Stomach smooth muscle (tissue), 2 donors: ENCODE measurements at regions not wholly inside any gene's neighbourhood (a gene's known extent, or its start where the extent isn't known, plus 50 kb on each side); places are given as distances from the start of the nearest gene placed in this dataset.
"Not testable (repeated sequence)": the region's sequence is repeated elsewhere in the genome, so short reads cannot be mapped to it uniquely, and the experiment has no call there.

Experiments
- H3K27ac ChIP-seq: one replicate; pipeline ENCODE4 v1.7.0; 2013; ENCODE audit warnings: mild to moderate bottlenecking, low read length, inconsistent platforms
- H3K27me3 ChIP-seq, 2 donors: one replicate each; pipeline ENCODE4 v1.7.0; 2013; ENCODE audit warnings: low read length in 2 of 2; ENCODE audit not compliant: insufficient read depth in 2 of 2, control insufficient read depth in 1 of 2
- H3K36me3 ChIP-seq, 2 donors: one replicate each; pipeline ENCODE4 v1.7.0; 2013; ENCODE audit warnings: low read length in 2 of 2; ENCODE audit not compliant: control insufficient read depth in 2 of 2, insufficient read depth in 2 of 2
- H3K4me1 ChIP-seq: one replicate; pipeline ENCODE4 v1.7.0; 2013; ENCODE audit warnings: low read length; ENCODE audit not compliant: control insufficient read depth, insufficient read depth
- H3K4me3 ChIP-seq, 2 donors: one replicate each; pipeline ENCODE4 v1.7.0; 2013; ENCODE audit warnings: low read length in 2 of 2
- H3K9ac ChIP-seq, 2 donors: one replicate each; pipeline ENCODE4 v1.7.0; 2013; ENCODE audit warnings: low read length in 2 of 2, mild to moderate bottlenecking in 1 of 2
- H3K9me3 ChIP-seq, 2 donors: one replicate each; pipeline ENCODE4 v1.7.0; 2013; ENCODE audit warnings: low read length in 2 of 2; ENCODE audit not compliant: control insufficient read depth in 2 of 2
- donor health status: healthy.
- donor health status: Pancreatic carcinoma.

- no peak overlapping the region for H3K4me3 ChIP-seq
- no peak overlapping the region for H3K9ac ChIP-seq
Measured at GRCh38 chr16:9160551-9160911, 69.1 kb downstream of the HAPSTR1 start.

GRCh38 chr16:9165681-9166080 is 74.2 kb downstream of the HAPSTR1 start:
- peaks cover 0 to 3% of the 10 kb centered on the region in 2 donors for H3K9me3 ChIP-seq
- H3K27me3 ChIP-seq: no peaks in the 10 kb centered on the region
- no peak overlapping the region for H3K9ac ChIP-seq
- no peaks in the 10 kb centered on the region for H3K36me3 ChIP-seq
- H3K4me1 ChIP-seq: no peaks in the 10 kb centered on the region
- H3K27ac ChIP-seq: no peak overlapping the region
- no peak overlapping the region for H3K4me3 ChIP-seq

More at GRCh38 chr16:9160551-9160911, 69.1 kb downstream of the HAPSTR1 start:
- H3K9me3 ChIP-seq: no peaks in the 10 kb centered on the region
- H3K27ac ChIP-seq: no peak overlapping the region
- no peaks in the 10 kb centered on the region for H3K4me1 ChIP-seq
- no peaks in the 10 kb centered on the region for H3K27me3 ChIP-seq
- H3K36me3 ChIP-seq: no peaks in the 10 kb centered on the region

- not testable (repeated sequence) for H3K36me3 ChIP-seq, H3K27me3 ChIP-seq, H3K27ac ChIP-seq
Measured at GRCh38 chr16:9166326-9166993, 75.0 kb downstream of the HAPSTR1 start.

GRCh38 chr16:9169094-9169493 is 77.7 kb downstream of the HAPSTR1 start:
- no peaks in the 10 kb centered on the region for H3K36me3 ChIP-seq
- H3K27me3 ChIP-seq: no peaks in the 10 kb centered on the region

More at GRCh38 chr16:9166326-9166993, 75.0 kb downstream of the HAPSTR1 start:
- H3K4me1 ChIP-seq, H3K9me3 ChIP-seq, H3K9ac ChIP-seq, H3K4me3 ChIP-seq: not testable (repeated sequence)

GRCh38 chr16:9170470-9170869 is 79.0 kb downstream of the HAPSTR1 start:
- H3K36me3 ChIP-seq: no peaks in the 10 kb centered on the region
- no peak overlapping the region for H3K27ac ChIP-seq
- H3K9me3 ChIP-seq: peaks cover 0 to 5% of the 10 kb centered on the region in 2 donors
- no peaks in the 10 kb centered on the region for H3K4me1 ChIP-seq
- no peak overlapping the region for H3K4me3 ChIP-seq
- no peak overlapping the region for H3K9ac ChIP-seq
- no peaks in the 10 kb centered on the region for H3K27me3 ChIP-seq

More at GRCh38 chr16:9169094-9169493, 77.7 kb downstream of the HAPSTR1 start:
- Histone ChIP-seq H3K9me3 (peaks cover 0 to 5% of the 10 kb centered on the region in 2 donors), H3K4me1 (no peaks in the 10 kb centered on the region), H3K27ac (no peak overlapping the region), H3K9ac (no peak overlapping the region), H3K4me3 (no peak overlapping the region)

GRCh38 chr16:9176547-9177418 is 85.3 kb downstream of the HAPSTR1 start:
- Histone ChIP-seq H3K4me1 (no peaks in the 10 kb centered on the region), H3K9ac (no peak overlapping the region), H3K9me3 (peaks cover 4 to 6% of the 10 kb centered on the region in 2 donors), H3K4me3 (no peak overlapping the region), H3K27ac (no peak overlapping the region), H3K27me3 (peaks cover 0 to 2% of the 10 kb centered on the region in 2 donors), H3K36me3 (no peaks in the 10 kb centered on the region)

GRCh38 chr16:9177861-9178260 is 86.4 kb downstream of the HAPSTR1 start:
- Histone ChIP-seq H3K36me3 (no peaks in the 10 kb centered on the region), H3K27me3 (peaks cover 0 to 2% of the 10 kb centered on the region in 2 donors), H3K4me3 (no peak overlapping the region), H3K9me3 (peaks cover 3 to 4% of the 10 kb centered on the region in 2 donors), H3K4me1 (no peaks in the 10 kb centered on the region), H3K27ac (no peak overlapping the region), H3K9ac (no peak overlapping the region)

GRCh38 chr16:9183682-9184353 is 92.4 kb downstream of the HAPSTR1 start:
- Histone ChIP-seq H3K9ac (no peak overlapping the region), H3K36me3 (no peaks in the 10 kb centered on the region), H3K27me3 (no peaks in the 10 kb centered on the region), H3K4me3 (no peak overlapping the region), H3K27ac (no peak overlapping the region), H3K4me1 (no peaks in the 10 kb centered on the region), H3K9me3 (no peaks in the 10 kb centered on the region)

- H3K4me1 ChIP-seq: no peaks in the 10 kb centered on the region
- H3K9me3 ChIP-seq: no peaks in the 10 kb centered on the region
- no peaks in the 10 kb centered on the region for H3K27me3 ChIP-seq
- no peak overlapping the region for H3K27ac ChIP-seq
- H3K36me3 ChIP-seq: no peaks in the 10 kb centered on the region
- no peak overlapping the region for H3K9ac ChIP-seq
- H3K4me3 ChIP-seq: no peak overlapping the region
Measured at GRCh38 chr16:9184354-9184690, 92.9 kb downstream of the HAPSTR1 start.

GRCh38 chr16:9185381-9185780 is 93.9 kb downstream of the HAPSTR1 start:
- H3K9ac ChIP-seq: no peak overlapping the region
- H3K4me1 ChIP-seq: no peaks in the 10 kb centered on the region
- no peaks in the 10 kb centered on the region for H3K27me3 ChIP-seq
- no peak overlapping the region for H3K27ac ChIP-seq
- no peaks in the 10 kb centered on the region for H3K9me3 ChIP-seq
- H3K36me3 ChIP-seq: no peaks in the 10 kb centered on the region
- no peak overlapping the region for H3K4me3 ChIP-seq
